HG02759 (cell line): ENCODE measurements at regions not wholly inside any gene's neighbourhood (a gene's known extent, or its start where the extent isn't known, plus 50 kb on each side); places are given as distances from the start of the nearest gene placed in this dataset.
"Not testable (repeated sequence)": the region's sequence is repeated elsewhere in the genome, so short reads cannot be mapped to it uniquely, and the experiment has no call there.

Experiments
- ATAC-seq: cut with Tn5 transposase; IDR thresholded peaks from one replicate; pipeline ENCODE4 v1.9.1; 2021; ENCODE audit warnings: mild to moderate bottlenecking, moderate library complexity; ENCODE audit not compliant: unreplicated experiment

- ATAC-seq = not testable (repeated sequence)
Measured at GRCh38 chr1:221552792-221553191, 189.1 kb downstream of the DUSP10 start.

GRCh38 chr1:221555689-221556433, 186.0 kb downstream of the DUSP10 start:
- ATAC-seq = no peak

- ATAC-seq = no peak
Measured at GRCh38 chr1:221556435-221556834, 185.5 kb downstream of the DUSP10 start.

GRCh38 chr1:221557013-221557412, 184.9 kb downstream of the DUSP10 start:
- ATAC-seq = no peak

GRCh38 chr1:221558396-221558795, 183.5 kb downstream of the DUSP10 start:
- no peak for ATAC-seq

- no peak for ATAC-seq
Measured at GRCh38 chr1:221559911-221560310, 182.0 kb downstream of the DUSP10 start.

- ATAC-seq = no peak
Measured at GRCh38 chr1:221562542-221563475, 179.1 kb downstream of the DUSP10 start.

- ATAC-seq = no peak
Measured at GRCh38 chr1:221563476-221563921, 178.4 kb downstream of the DUSP10 start.

GRCh38 chr1:221564891-221565290, 177.0 kb downstream of the DUSP10 start:
- no peak for ATAC-seq

GRCh38 chr1:221565711-221566110, 176.2 kb downstream of the DUSP10 start:
- ATAC-seq = no peak

- no peak for ATAC-seq
Measured at GRCh38 chr1:221567859-221568507, 173.9 kb downstream of the DUSP10 start.

- no peak for ATAC-seq
Measured at GRCh38 chr1:221573756-221574155, 168.1 kb downstream of the DUSP10 start.

- no peak for ATAC-seq
Measured at GRCh38 chr1:221574529-221574928, 167.4 kb downstream of the DUSP10 start.

- no peak for ATAC-seq
Measured at GRCh38 chr1:221575605-221576004, 166.3 kb downstream of the DUSP10 start.

GRCh38 chr1:221576268-221576667, 165.6 kb downstream of the DUSP10 start:
- no peak for ATAC-seq

GRCh38 chr1:221583465-221583864, 158.4 kb downstream of the DUSP10 start:
- ATAC-seq = no peak

GRCh38 chr1:221587013-221587412, 154.9 kb downstream of the DUSP10 start:
- not testable (repeated sequence) for ATAC-seq

- ATAC-seq = not testable (repeated sequence)
Measured at GRCh38 chr1:221591250-221591649, 150.6 kb downstream of the DUSP10 start.

- no peak for ATAC-seq
Measured at GRCh38 chr1:221594576-221594975, 147.3 kb downstream of the DUSP10 start.

- ATAC-seq = no peak
Measured at GRCh38 chr1:221598122-221598521, 143.8 kb downstream of the DUSP10 start.

- ATAC-seq = no peak
Measured at GRCh38 chr1:221601166-221601565, 140.7 kb downstream of the DUSP10 start.
